Naive thymus-derived CD8-positive, alpha-beta T cell (primary cell): ENCODE measurements at regions not wholly inside any gene's neighbourhood (a gene's known extent, or its start where the extent isn't known, plus 50 kb on each side); places are given as distances from the start of the nearest gene placed in this dataset.

Experiments
- ATAC-seq, 2 donors: fragments of 150-1000 bp; cut with Tn5 transposase in 1 of 2; sonication (Bioruptor Pico), chemical (Tn5 transposase) in 1 of 2; 1 replicate in 1 of 2; 2 replicates in 1 of 2; pipeline ENCODE4 v1.10.0; 2021; ENCODE audit warnings: mild to moderate bottlenecking in 2 of 2, moderate library complexity in 2 of 2
- POLR2A ChIA-PET: fragments of 350-600 bp; sonication (Branson Sonifier 250); formaldehyde crosslinking; loops from one replicate; lab custom pipeline; 2021; ENCODE audit warnings: antibody characterized with exemption; lab: Charles Lee
- DNase-seq, 10 donors: peaks; one replicate each; pipeline versions ENCODE4 v3.0.0 to v3.0.0-alpha.2; 2020 to 2022
- H3K27ac Mint-ChIP-seq, 10 donors: one replicate each; pipeline ENCODE4 v1.8.0; 2020 to 2022; ENCODE audit warnings: mild to moderate bottlenecking in 10 of 10, mixed read lengths in 10 of 10, moderate library complexity in 4 of 10, inconsistent platforms in 1 of 10
- H3K27me3 Mint-ChIP-seq, 5 donors: one replicate each; pipeline ENCODE4 v1.8.0; 2021 to 2022; ENCODE audit warnings: mixed read lengths in 5 of 5
- H3K36me3 Mint-ChIP-seq, 3 donors: one replicate each; pipeline ENCODE4 v1.8.0; 2020 to 2022; ENCODE audit warnings: mixed read lengths in 3 of 3, mild to moderate bottlenecking in 2 of 3, inconsistent platforms in 1 of 3
- H3K4me1 Mint-ChIP-seq, 4 donors: one replicate each; pipeline ENCODE4 v1.8.0; 2021 to 2022; ENCODE audit warnings: mixed read lengths in 4 of 4
- H3K4me3 Mint-ChIP-seq, 10 donors: one replicate each; pipeline ENCODE4 v1.8.0; 2020 to 2022; ENCODE audit warnings: mild to moderate bottlenecking in 10 of 10, mixed read lengths in 10 of 10, moderate library complexity in 6 of 10, inconsistent platforms in 1 of 10
- H3K9me3 Mint-ChIP-seq, 9 donors: one replicate each; pipeline ENCODE4 v1.8.0; 2020 to 2022; ENCODE audit warnings: mixed read lengths in 9 of 9, mild to moderate bottlenecking in 3 of 9, inconsistent platforms in 1 of 9, moderate library complexity in 1 of 9

GRCh38 chr4:45199736-45200135, 473.4 kb upstream of the GNPDA2 start:
- Mint-ChIP-seq H3K27me3 (no peaks in the 10 kb centered on the region), H3K9me3 (peaks cover 0 to 17% (median 6%) of the 10 kb centered on the region in 9 donors)
- POLR2A ChIA-PET = no interaction called here

GRCh38 chr4:45188501-45188900, 462.1 kb upstream of the GNPDA2 start:
- POLR2A ChIA-PET = no interaction called here
- Mint-ChIP-seq H3K9me3 (peaks cover 0 to 10% (median 2%) of the 10 kb centered on the region in 9 donors), H3K4me3 (no peak overlapping the region), H3K27me3 (no peaks in the 10 kb centered on the region), H3K4me1 (peaks cover 0 to 2% (median 0%) of the 10 kb centered on the region in 4 donors), H3K27ac (no peak overlapping the region), H3K36me3 (no peaks in the 10 kb centered on the region)
- ATAC-seq (no peak), DNase-seq (no peak)

More at GRCh38 chr4:45199736-45200135, 473.4 kb upstream of the GNPDA2 start:
- Mint-ChIP-seq H3K4me1 (no peaks in the 10 kb centered on the region), H3K27ac (no peak overlapping the region), H3K4me3 (no peak overlapping the region), H3K36me3 (no peaks in the 10 kb centered on the region)
- ATAC-seq (no peak), DNase-seq (no peak)

- Mint-ChIP-seq H3K27me3 (peaks cover 0 to 2% (median 0%) of the 10 kb centered on the region in 5 donors), H3K27ac (no peak overlapping the region), H3K4me1 (peaks cover 0 to 2% (median 0%) of the 10 kb centered on the region in 4 donors), H3K36me3 (no peaks in the 10 kb centered on the region), H3K4me3 (no peak overlapping the region), H3K9me3 (peaks cover 0 to 10% (median 2%) of the 10 kb centered on the region in 9 donors)
- POLR2A ChIA-PET = no interaction called here
- DNase-seq (no peak), ATAC-seq (no peak)
These were observed 459.9 kb upstream of the GNPDA2 start for GRCh38 chr4:45186249-45186648.

GRCh38 chr4:45183905-45184304, 457.5 kb upstream of the GNPDA2 start:
- no peak overlapping the region for H3K4me3 Mint-ChIP-seq
- no peak for DNase-seq
- peaks cover 0 to 2% (median 0%) of the 10 kb centered on the region in 5 donors for H3K27me3 Mint-ChIP-seq
- H3K36me3 Mint-ChIP-seq = no peaks in the 10 kb centered on the region
- peaks cover 0 to 10% (median 2%) of the 10 kb centered on the region in 9 donors for H3K9me3 Mint-ChIP-seq
- POLR2A ChIA-PET = no interaction called here
- no peak overlapping the region for H3K27ac Mint-ChIP-seq
- no peaks in the 10 kb centered on the region for H3K4me1 Mint-ChIP-seq
- no peak for ATAC-seq

- no peak overlapping the region for H3K4me3 Mint-ChIP-seq
- peaks cover 5 to 26% (median 15%) of the 10 kb centered on the region in 9 donors for H3K9me3 Mint-ChIP-seq
- DNase-seq (no peak), ATAC-seq (no peak)
- H3K27ac Mint-ChIP-seq = no peak overlapping the region
- POLR2A ChIA-PET = no interaction called here
- H3K4me1 Mint-ChIP-seq = no peaks in the 10 kb centered on the region
- peaks cover 0 to 8% (median 0%) of the 10 kb centered on the region in 3 donors for H3K36me3 Mint-ChIP-seq
- no peaks in the 10 kb centered on the region for H3K27me3 Mint-ChIP-seq
These were observed 446.3 kb upstream of the GNPDA2 start for GRCh38 chr4:45172636-45173035.

- H3K4me3 Mint-ChIP-seq = no peak overlapping the region
- no peak for ATAC-seq
- DNase-seq = no peak
- H3K27me3 Mint-ChIP-seq = no peaks in the 10 kb centered on the region
- H3K9me3 Mint-ChIP-seq = peaks cover 0 to 11% (median 4%) of the 10 kb centered on the region in 9 donors
- H3K27ac Mint-ChIP-seq = no peak overlapping the region
- POLR2A ChIA-PET = no interaction called here
- no peaks in the 10 kb centered on the region for H3K4me1 Mint-ChIP-seq
- H3K36me3 Mint-ChIP-seq = no peaks in the 10 kb centered on the region
These were observed 434.6 kb upstream of the GNPDA2 start for GRCh38 chr4:45160951-45161350.

GRCh38 chr4:45155081-45155777, 428.9 kb upstream of the GNPDA2 start:
- Mint-ChIP-seq H3K36me3 (no peaks in the 10 kb centered on the region), H3K9me3 (peaks cover 0 to 5% (median 0%) of the 10 kb centered on the region in 9 donors), H3K27me3 (no peaks in the 10 kb centered on the region), H3K4me1 (no peaks in the 10 kb centered on the region), H3K27ac (no peak overlapping the region), H3K4me3 (no peak overlapping the region)
- DNase-seq (no peak), ATAC-seq (no peak)
- POLR2A ChIA-PET = no interaction called here

- no peak overlapping the region for H3K27ac Mint-ChIP-seq
- POLR2A ChIA-PET = no interaction called here
- peaks cover 0 to 15% (median 5%) of the 10 kb centered on the region in 9 donors for H3K9me3 Mint-ChIP-seq
- H3K4me3 Mint-ChIP-seq = no peak overlapping the region
- DNase-seq (no peak), ATAC-seq (no peak)
- no peaks in the 10 kb centered on the region for H3K27me3 Mint-ChIP-seq
- no peaks in the 10 kb centered on the region for H3K4me1 Mint-ChIP-seq
- H3K36me3 Mint-ChIP-seq = no peaks in the 10 kb centered on the region
These were observed 421.5 kb upstream of the GNPDA2 start for GRCh38 chr4:45147866-45148265.

GRCh38 chr4:45131020-45131419, 404.7 kb upstream of the GNPDA2 start:
- DNase-seq = no peak
- H3K4me1 Mint-ChIP-seq = no peaks in the 10 kb centered on the region
- no peaks in the 10 kb centered on the region for H3K27me3 Mint-ChIP-seq
- ATAC-seq = no peak
- POLR2A ChIA-PET = no interaction called here
- H3K27ac Mint-ChIP-seq = no peak overlapping the region
- H3K9me3 Mint-ChIP-seq = peaks cover 0 to 26% (median 7%) of the 10 kb centered on the region in 9 donors
- peaks cover 0 to 4% (median 0%) of the 10 kb centered on the region in 3 donors for H3K36me3 Mint-ChIP-seq
- no peak overlapping the region for H3K4me3 Mint-ChIP-seq

- no peaks in the 10 kb centered on the region for H3K27me3 Mint-ChIP-seq
- H3K9me3 Mint-ChIP-seq = peaks cover 0 to 19% (median 5%) of the 10 kb centered on the region in 9 donors
- no peak for DNase-seq
- H3K4me1 Mint-ChIP-seq = no peaks in the 10 kb centered on the region
- POLR2A ChIA-PET = no interaction called here
- H3K4me3 Mint-ChIP-seq = no peak overlapping the region
- H3K36me3 Mint-ChIP-seq = no peaks in the 10 kb centered on the region
- no peak overlapping the region for H3K27ac Mint-ChIP-seq
- ATAC-seq = no peak
These were observed 396.1 kb upstream of the GNPDA2 start for GRCh38 chr4:45122406-45122805.

- no peak for DNase-seq
- Mint-ChIP-seq H3K4me1 (no peaks in the 10 kb centered on the region), H3K27ac (no peak overlapping the region), H3K9me3 (peaks cover 0 to 19% (median 5%) of the 10 kb centered on the region in 9 donors), H3K36me3 (no peaks in the 10 kb centered on the region), H3K4me3 (no peak overlapping the region), H3K27me3 (no peaks in the 10 kb centered on the region)
- POLR2A ChIA-PET = no interaction called here
- ATAC-seq = no peak
These were observed 395.1 kb upstream of the GNPDA2 start for GRCh38 chr4:45121426-45121975.

- H3K27ac Mint-ChIP-seq = no peak overlapping the region
- ATAC-seq = no peak
- POLR2A ChIA-PET = no interaction called here
- H3K4me3 Mint-ChIP-seq = no peak overlapping the region
- no peaks in the 10 kb centered on the region for H3K36me3 Mint-ChIP-seq
- H3K4me1 Mint-ChIP-seq = no peaks in the 10 kb centered on the region
- no peaks in the 10 kb centered on the region for H3K27me3 Mint-ChIP-seq
- peaks cover 0 to 18% (median 5%) of the 10 kb centered on the region in 9 donors for H3K9me3 Mint-ChIP-seq
- DNase-seq = no peak
These were observed 393.8 kb upstream of the GNPDA2 start for GRCh38 chr4:45120163-45120562.

GRCh38 chr4:45119376-45119775, 393.0 kb upstream of the GNPDA2 start:
- ATAC-seq (no peak), DNase-seq (no peak)
- no peak overlapping the region for H3K4me3 Mint-ChIP-seq
- H3K27ac Mint-ChIP-seq = no peak overlapping the region
- H3K36me3 Mint-ChIP-seq = no peaks in the 10 kb centered on the region
- no peaks in the 10 kb centered on the region for H3K27me3 Mint-ChIP-seq
- H3K9me3 Mint-ChIP-seq = peaks cover 0 to 16% (median 3%) of the 10 kb centered on the region in 9 donors
- H3K4me1 Mint-ChIP-seq = no peaks in the 10 kb centered on the region
- POLR2A ChIA-PET = no interaction called here
